ENCODE measurements at regions not wholly inside any gene's neighbourhood (a gene's known extent, or its start where the extent isn't known, plus 50 kb on each side); places are given as distances from the start of the nearest gene placed in this dataset.

DNA sequence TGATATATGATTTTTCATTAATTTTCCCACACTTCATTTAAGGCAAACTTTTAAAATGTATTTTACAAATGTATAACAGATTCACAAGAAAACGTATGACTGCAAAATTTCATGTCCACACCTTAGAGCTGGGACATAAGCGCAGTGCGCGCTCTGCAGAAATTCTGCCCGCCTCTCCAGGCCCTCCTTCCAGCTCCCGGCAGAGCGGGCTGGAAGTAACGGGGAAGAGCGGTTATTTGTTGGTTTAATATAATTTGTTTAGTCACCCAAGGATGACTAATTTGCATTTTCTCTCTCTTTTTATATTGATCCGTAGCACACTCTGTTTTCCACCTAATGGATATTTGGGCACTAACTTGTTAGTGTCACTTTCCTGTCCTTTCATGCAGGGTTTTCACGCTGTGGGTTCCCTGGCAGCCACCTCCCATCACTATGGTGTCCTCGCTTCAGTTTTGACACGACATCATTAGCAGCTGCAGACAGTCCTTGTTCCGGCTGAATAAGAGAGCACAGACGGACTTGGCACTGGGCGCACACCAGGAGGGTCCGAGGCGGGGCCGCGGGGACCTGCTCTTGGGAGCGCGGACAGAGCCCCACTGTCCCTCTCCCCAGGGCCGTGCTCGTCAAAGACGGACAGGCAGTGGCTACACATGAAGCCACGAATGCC lies 129.2 kb upstream of the SEC61G start:
- TF ChIP-seq, protein P1, sequence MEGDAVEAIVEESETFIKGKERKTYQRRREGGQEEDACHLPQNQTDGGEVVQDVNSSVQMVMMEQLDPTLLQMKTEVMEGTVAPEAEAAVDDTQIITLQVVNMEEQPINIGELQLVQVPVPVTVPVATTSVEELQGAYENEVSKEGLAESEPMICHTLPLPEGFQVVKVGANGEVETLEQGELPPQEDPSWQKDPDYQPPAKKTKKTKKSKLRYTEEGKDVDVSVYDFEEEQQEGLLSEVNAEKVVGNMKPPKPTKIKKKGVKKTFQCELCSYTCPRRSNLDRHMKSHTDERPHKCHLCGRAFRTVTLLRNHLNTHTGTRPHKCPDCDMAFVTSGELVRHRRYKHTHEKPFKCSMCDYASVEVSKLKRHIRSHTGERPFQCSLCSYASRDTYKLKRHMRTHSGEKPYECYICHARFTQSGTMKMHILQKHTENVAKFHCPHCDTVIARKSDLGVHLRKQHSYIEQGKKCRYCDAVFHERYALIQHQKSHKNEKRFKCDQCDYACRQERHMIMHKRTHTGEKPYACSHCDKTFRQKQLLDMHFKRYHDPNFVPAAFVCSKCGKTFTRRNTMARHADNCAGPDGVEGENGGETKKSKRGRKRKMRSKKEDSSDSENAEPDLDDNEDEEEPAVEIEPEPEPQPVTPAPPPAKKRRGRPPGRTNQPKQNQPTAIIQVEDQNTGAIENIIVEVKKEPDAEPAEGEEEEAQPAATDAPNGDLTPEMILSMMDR (IDR thresholded peaks at IDR 0.05), result no peak
- no peak for TF ChIP-seq EZH2 (IDR thresholded peaks at IDR 0.05)

All from neural progenitor cell (in vitro differentiated cells).